Stimulated activated CD8-positive, alpha-beta memory T cell treated with anti-CD3 and anti-CD28 coated beads, Interleukin-15, amount 100 ng/mL, for 4 hours (primary cell): ENCODE measurements at regions not wholly inside any gene's neighbourhood (a gene's known extent, or its start where the extent isn't known, plus 50 kb on each side); places are given as distances from the start of the nearest gene placed in this dataset.
"Not testable (repeated sequence)": the region's sequence is repeated elsewhere in the genome, so short reads cannot be mapped to it uniquely, and the experiment has no call there.

Experiments used
- DNase-seq, 2 donors: peaks; one replicate each; pipeline ENCODE4 v3.0.0-alpha.2; 2020; ENCODE audit warnings: low read depth in 2 of 2

GRCh38 chr6:27624694-27625262 lies 151.9 kb upstream of the ZNF184 start:
- no peak for DNase-seq

GRCh38 chr6:27623103-27623502 lies 150.2 kb upstream of the ZNF184 start:
- DNase-seq = no peak

- no peak for DNase-seq
Observed at GRCh38 chr6:27619436-27619835, 146.5 kb upstream of the ZNF184 start.

GRCh38 chr6:27617700-27618689 lies 145.1 kb upstream of the ZNF184 start:
- DNase-seq = no peak

DNA sequence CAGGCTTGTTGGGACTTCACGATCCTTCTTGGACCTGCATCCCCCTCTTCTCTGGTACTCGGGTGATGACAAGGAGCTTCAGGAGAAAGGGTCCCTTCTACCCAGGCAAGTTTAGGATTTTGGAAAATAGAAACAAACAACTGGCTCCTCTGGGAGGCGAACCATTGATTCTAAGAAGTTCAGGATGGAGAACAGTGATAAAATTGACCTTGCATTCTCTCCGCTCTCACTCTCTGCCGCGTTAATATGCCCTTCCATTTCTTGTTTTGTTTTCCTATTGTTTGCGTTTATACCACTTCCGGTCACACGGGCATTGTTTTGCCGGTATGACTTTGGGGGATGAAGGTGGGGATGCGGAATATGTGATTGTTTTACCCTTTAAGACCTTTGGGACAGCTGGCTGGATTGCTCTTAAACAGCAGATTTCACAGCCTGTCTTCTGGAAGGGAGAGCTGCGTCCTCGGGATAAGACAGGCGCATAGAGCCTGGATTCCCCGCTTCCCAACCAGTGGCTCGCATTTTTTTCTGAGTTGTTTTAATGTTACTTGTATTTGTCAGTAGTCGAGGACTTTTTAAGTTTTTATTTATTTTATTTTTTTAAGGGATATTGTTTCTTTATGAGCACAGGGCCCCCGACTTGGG lies 144.3 kb upstream of the ZNF184 start:
- no peak for DNase-seq

GRCh38 chr6:27616328-27617045 lies 143.6 kb upstream of the ZNF184 start:
- DNase-seq = no peak

DNA sequence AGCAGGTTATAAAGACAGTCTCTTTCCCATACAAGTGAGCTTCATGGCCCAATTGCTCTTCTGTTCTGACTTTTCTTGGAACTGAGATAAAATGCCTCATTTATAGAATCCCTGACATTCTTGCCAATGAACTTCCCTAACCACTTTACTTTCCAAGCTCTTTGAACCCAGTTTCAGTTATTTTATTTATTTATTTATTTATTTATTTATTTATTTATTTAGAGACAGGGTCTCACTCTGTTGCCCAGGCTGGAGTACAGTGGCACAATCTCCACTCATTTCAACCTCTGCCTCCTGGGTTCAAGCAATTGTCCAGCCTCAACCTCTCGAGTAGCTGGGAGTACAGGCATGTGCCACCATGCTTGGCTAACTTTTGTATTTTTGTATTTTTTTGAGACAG lies 138.5 kb upstream of the ZNF184 start:
- no peak for DNase-seq

- DNase-seq = no peak
Observed at GRCh38 chr6:27608916-27609883, 136.3 kb upstream of the ZNF184 start.

GRCh38 chr6:27605401-27606342 lies 132.8 kb upstream of the ZNF184 start:
- no peak for DNase-seq

DNA sequence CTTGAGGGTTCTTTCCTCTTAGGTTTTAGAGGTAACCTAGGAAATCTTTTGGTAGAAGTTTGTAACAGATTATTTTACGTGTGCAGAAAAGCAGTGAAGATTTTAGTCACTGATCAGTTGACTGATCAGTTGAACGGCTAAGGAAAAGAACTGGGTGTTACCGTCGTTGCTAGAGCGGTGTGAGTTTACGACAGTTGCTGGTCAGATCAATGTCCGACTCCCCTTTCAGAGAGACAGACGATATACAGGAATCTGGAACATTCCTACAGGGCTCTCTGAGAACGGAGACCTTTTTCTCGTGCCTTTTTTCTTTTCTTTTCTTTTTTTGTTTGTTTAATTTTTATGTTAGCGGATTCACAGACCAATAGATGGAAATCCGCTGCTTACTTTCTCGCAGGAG lies 132.1 kb upstream of the ZNF184 start:
- no peak for DNase-seq

DNA sequence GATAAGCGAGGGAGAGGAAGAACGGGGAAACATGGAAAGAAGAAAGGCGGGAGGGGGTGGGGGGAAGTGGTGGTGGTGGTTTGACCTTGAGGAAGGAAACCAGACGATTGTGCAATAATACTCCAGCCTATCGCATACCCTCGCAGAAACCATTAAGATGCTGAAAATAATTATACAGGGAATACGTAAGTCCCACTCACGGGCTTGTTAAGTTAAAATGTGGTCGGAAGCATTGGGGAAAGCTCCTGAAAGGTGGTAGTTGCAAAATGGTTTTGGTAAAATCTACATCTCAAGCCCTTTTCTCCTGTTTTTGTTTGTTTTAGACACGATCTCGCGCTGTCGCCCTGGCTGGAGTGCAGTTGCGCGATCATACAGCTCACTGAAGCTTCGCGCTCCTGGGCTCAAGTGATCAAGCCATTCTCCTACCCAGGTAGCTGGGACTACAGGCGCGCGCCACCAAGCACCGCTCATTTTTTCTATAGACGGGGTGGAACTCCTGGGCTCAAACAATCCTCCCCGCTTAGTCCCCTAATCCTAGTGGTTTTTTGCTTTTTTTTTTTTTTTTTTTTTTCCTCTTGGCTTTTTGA lies 128.9 kb upstream of the ZNF184 start:
- DNase-seq = no peak

- no peak for DNase-seq
Observed at GRCh38 chr6:27599859-27600532, 127.1 kb upstream of the ZNF184 start.

DNA sequence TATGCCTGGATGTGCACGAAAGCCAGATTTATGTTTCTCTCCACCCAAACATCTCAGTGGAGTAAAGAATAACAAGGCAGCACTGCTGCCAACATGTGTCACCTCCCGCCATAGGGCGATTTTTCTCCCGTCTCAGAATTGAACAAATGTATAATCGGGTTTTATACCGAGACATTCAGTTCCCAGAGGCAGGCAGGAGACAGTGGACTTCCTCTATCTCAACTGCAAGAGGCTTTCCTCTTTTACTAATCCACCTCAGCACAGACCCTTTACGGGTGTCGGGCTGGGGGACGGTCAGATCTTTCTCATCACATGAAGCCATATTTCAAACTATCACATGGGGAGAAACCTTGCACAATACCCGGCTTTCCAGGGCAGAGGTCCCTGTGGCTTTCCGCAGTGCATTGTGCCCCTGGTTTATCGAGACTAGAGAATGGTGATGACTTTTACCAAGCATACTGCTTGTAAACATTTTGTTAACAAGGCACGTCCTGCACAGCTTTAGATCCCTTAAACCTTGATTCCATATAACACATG lies 124.2 kb upstream of the ZNF184 start:
- not testable (repeated sequence) for DNase-seq

GRCh38 chr6:27593861-27594260 lies 121.0 kb upstream of the ZNF184 start:
- no peak for DNase-seq

DNA sequence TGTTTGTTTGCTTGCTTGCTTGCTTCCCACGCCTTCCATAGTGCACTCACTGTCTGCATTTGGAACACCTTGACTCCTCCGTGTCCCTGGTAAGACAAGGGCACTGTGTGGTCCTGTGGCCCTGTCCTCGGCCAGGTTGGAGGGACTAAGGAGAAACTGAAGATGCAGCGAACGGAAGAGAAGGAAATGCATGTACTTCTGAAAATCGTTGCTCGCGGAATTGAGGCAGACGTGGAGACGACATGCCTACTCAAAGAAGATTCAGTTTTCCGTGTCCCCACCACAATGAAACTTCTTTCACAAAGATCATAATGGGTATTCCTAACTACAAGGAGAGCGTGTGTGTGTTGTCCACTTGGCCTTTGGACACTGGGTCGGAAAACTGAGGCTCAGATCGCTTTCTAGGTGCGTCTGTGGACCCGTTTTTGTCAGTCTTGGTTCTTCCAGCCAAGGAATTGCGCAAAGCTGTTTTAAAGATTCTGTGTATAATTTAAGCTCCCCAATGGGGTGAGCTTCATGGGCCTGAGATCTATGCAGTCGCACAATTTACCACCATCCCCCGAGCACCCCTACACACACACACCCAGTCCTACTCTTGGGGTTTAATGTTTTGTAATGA lies 120.4 kb upstream of the ZNF184 start:
- no peak for DNase-seq

DNA sequence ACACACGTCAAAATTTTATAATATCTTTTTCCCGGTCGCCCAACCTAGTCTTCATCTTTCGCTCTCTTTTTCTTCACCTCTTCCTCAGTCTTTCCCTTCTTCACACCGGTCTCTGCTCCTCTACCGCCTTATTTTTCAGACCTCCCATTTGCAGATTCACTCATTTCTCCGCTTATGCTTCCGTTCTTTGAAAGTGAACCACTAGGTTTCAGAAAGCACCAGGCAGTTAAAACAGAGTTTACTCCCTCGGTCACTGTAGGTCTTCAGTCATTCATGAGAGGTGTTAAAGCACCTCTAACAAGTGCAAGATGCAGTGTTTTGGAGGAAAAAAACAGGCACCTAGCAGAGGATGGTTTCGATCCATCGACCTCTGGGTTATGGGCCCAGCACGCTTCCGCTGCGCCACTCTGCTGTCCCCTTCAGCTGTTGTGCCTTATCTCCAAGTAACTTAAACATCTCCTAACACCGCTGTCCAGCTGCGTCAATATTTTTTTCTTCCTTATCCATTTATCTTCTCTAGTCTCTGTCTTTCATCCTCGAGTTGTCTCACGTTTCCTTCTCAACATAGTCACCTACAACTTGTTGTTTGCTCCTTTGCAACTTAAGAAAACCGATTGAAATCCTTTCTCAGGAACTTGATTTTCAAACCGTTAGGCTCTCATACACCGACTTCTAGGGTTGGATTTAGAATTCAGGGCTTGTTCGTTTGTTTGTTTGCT lies 119.7 kb upstream of the ZNF184 start:
- no peak for DNase-seq

- no peak for DNase-seq
Observed at GRCh38 chr6:27591699-27592480, 119.0 kb upstream of the ZNF184 start.
